Activated gamma-delta T cell treated with Interleukin-2 at 50 U/mL for 16 hours (primary cell): ENCODE measurements at regions not wholly inside any gene's neighbourhood (a gene's known extent, or its start where the extent isn't known, plus 50 kb on each side); places are given as distances from the start of the nearest gene placed in this dataset.
"Not testable (repeated sequence)": the region's sequence is repeated elsewhere in the genome, so short reads cannot be mapped to it uniquely, and the experiment has no call there.

ENCODE experiments used
- DNase-seq: peaks from one replicate; pipeline ENCODE4 v3.0.0-alpha.2; 2020

DNA sequence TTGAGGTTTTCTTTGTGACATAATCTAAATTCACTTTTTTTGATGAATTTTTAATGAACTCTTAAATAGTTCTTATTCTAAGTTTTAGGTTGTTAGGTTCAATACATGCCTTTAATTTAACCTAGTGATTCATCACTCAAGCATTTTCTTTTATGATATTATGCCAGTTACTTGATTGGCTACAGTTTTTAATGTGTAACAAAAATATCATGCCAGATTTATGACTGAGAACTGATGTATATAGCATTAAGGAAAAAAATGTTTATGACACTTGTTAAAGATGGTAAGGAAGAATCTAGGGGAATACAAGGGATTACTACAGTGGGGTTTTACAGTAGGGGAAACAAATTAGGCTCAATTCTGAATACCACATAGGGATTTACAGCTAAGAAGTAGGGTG is 103.1 kb downstream of the VGLL3 start:
- no peak for DNase-seq

- DNase-seq = no peak
Observed at GRCh38 chr3:86880066-86880465, 110.9 kb downstream of the VGLL3 start.

GRCh38 chr3:86876504-86877181 is 114.3 kb downstream of the VGLL3 start:
- not testable (repeated sequence) for DNase-seq

GRCh38 chr3:86874790-86875189 is 116.2 kb downstream of the VGLL3 start:
- not testable (repeated sequence) for DNase-seq

GRCh38 chr3:86869566-86869965 is 121.4 kb downstream of the VGLL3 start:
- no peak for DNase-seq

- no peak for DNase-seq
Observed at GRCh38 chr3:86867982-86868381, 123.0 kb downstream of the VGLL3 start.

DNA sequence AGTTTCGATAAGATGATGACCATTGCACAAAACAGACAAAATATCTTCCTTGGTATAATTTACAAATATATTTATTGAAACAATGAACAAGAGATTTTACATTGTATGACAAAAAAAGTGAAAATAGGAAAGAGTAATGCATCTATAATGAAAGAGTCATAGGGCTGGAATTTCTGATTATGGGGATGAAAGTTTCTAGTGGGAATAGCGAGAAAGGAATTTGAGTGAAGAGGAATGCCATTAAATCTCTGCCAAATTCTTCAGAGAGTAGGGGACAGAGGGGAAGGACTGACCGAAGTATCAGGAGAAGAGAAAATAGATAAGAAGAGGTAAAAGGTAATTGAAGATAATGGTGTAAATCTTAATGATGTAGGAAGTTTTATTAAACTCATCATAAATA is 125.4 kb downstream of the VGLL3 start:
- DNase-seq = no peak

GRCh38 chr3:86856711-86857110 is 134.2 kb downstream of the VGLL3 start:
- no peak for DNase-seq

- no peak for DNase-seq
Observed at GRCh38 chr3:86849991-86850390, 141.0 kb downstream of the VGLL3 start.

- DNase-seq = no peak
Observed at GRCh38 chr3:86845726-86846125, 145.2 kb downstream of the VGLL3 start.

DNA sequence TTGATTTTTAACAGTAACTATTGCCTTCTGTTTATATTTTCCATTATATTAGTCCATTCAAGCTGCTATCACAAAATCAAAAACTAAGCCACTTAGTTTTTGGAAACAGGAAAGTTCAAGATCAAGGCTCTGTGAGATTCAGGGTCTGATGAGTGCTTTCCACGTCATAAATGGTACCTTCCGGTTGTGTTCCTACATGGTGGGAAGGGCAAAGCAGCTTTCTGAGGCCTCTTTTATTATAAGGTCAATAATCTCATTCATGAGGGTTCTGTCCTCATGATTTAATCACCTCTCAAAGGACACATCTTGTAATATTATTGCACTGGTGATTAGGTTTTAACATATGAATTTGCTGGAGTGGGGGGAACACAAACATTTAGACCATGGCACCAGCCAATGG is 152.0 kb downstream of the VGLL3 start:
- no peak for DNase-seq

DNA sequence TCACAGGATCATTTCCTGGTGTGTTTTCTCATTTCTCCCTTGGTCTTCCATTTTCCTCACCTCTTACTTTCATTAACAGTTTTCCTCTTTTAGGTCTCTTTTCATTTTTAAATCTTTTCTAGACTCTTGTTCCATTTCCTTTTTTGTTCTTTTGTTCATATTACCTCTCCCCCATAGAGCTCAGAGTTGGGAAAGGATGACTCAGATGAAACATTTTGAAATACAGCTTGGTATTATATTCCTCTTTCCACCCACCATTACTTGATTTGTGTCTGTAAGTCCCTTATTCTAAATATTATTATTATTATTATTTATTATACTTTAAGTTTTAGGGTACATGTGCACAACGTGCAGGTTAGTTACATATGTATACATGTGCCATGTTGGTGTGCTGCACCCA is 153.1 kb downstream of the VGLL3 start:
- DNase-seq = no peak

DNA sequence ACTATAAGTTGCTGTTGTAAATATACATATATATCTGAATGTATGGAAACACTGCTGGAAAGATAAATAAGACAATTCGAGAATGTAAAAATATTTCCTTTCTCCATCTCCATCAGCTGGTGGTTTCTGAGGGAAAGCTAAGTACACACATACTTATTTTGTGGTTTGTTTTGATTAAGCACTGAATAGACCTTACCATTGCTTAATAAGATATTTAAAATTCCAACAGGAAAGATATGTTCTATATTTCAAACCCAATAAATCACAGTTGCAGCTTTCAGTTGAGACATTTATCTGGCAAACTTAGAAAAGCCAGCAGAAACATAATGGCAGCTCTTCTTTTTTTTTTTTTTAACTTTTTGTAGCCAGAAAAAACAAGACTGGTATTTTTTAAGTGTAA is 160.4 kb downstream of the VGLL3 start:
- DNase-seq = no peak

- no peak for DNase-seq
Observed at GRCh38 chr3:86828751-86829150, 162.2 kb downstream of the VGLL3 start.

- not testable (repeated sequence) for DNase-seq
Observed at GRCh38 chr3:86827582-86827981, 163.4 kb downstream of the VGLL3 start.

DNA sequence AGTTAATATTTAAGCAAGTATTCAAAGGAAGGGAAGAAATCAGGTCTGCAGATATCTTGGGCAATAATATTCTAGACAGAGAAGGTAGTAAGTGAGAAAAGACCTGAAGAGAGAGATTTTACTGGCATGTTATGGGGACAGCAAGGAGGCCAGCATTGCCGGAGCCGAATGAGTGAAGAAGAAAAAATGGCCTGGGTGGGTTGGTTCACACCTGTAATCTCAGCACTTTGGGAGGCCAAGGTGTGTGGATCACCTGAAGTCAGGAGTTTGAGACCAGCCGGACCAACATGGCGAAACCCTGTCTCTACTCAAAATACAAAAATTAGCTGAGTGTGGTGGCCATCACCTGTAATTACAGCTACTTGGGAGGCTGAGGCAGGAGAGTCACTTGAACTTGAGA is 164.7 kb downstream of the VGLL3 start:
- no peak for DNase-seq

- DNase-seq = no peak
Observed at GRCh38 chr3:86815880-86816279, 175.1 kb downstream of the VGLL3 start.

DNA sequence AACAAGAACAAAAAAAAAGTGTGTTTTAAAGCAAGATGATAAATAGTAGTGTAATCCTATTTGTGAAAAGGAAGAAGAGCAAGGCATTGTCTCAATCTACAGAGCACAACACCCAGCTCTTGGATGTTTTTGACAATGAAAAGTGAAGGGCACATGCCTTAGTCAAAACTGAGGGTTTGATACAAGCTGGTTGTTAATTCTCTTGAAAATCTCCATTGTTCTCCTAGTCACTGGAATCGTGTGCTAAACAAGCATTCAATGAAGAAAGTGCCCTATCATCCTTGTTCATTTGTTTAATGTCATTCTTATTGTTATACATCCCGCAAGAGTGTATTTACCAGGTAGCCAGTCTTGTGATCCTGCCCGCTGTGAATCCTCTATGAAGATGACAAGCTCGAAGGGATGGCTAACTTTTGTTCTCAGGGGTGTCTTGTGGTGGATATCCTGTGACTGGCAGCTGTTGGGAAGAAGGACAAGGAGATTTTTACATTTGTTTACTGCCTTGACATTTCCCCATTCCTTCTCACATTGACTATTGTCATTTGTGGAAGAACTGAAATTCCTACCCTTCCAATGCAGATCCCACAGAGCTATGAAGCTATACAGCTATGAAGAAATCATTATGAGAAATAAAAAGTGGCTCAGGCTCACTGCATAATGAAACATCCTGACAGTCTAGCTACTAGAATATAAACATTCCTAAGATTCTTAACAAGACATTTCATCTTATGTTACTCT is 175.9 kb downstream of the VGLL3 start:
- DNase-seq = no peak

GRCh38 chr3:86814321-86814720 is 176.6 kb downstream of the VGLL3 start:
- no peak for DNase-seq

DNA sequence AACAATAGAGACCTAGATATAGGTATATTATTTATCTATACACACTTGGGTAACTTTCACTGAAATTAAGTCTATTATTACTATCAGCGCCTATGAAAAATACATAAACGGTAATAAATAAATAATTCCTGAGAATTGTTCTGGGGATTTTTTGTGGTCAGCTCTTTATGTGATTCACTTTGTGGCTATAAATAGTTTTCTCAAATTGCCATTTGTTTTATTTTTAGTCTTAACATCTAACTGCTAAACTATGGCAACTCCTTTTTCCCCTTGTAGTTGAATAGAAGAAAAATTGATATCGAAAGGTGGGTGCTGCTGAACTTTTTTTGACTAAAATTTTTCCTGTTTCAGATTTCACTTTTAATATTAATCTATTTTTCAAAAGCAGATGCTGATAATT is 189.0 kb downstream of the VGLL3 start:
- DNase-seq = no peak

- DNase-seq = no peak
Observed at GRCh38 chr3:86801066-86801465, 189.9 kb downstream of the VGLL3 start.

DNA sequence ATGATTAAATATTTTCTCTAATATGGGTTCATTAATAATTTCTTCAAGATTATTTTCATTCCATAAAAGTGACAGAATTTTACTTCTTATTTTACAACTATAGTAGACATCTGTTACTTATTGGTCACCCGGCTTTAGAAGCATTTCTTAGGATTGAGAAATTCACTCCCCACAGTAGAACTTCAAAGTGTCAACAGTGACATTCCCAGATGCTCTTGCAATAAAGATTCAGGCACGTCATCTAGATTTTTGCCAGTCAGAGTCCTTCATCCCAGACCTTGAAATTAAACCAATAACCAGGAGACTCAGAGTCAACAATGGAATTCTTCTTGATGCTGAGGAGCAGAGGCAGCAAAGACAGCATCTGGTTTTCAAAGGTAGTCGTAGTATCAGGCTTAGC is 190.8 kb downstream of the VGLL3 start:
- no peak for DNase-seq

DNA sequence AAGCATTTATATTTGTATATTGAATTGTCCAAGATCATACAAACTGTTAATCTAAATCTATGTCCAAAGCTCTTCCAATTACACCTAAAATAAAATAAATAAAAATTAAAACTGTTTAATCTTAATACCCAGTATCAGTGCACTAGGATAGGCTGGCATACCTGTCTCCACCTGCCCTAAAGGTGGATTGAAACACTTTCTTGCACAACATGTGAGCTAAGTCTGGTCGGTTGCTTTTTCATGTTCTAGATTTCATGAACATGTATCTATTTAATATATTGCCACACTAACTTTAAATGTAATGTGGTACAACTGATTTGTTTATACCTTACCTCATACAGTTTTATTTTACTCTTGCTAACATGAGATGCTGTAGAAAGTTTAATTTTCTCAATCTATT is 193.0 kb downstream of the VGLL3 start:
- no peak for DNase-seq

- DNase-seq = no peak
Observed at GRCh38 chr3:86794361-86795065, 196.4 kb downstream of the VGLL3 start.
